Activated naive CD4-positive, alpha-beta T cell treated with anti-CD3 and anti-CD28 coated beads for 36 hours (primary cell): ENCODE measurements at regions not wholly inside any gene's neighbourhood (a gene's known extent, or its start where the extent isn't known, plus 50 kb on each side); places are given as distances from the start of the nearest gene placed in this dataset.

Experiments used
- CTCF ChIA-PET: fragments of 350-600 bp; sonication (Branson Sonifier 250); formaldehyde crosslinking; loops from one replicate; lab custom pipeline; 2021; ENCODE audit warnings: antibody characterized with exemption; lab: Charles Lee
- DNase-seq: peaks from one replicate; pipeline ENCODE4 v3.0.0-alpha.2; 2020
- H3K27ac Mint-ChIP-seq: one replicate; pipeline ENCODE4 v1.8.0; 2021; ENCODE audit warnings: mild to moderate bottlenecking, mixed read lengths
- H3K27me3 Mint-ChIP-seq: one replicate; pipeline ENCODE4 v1.8.0; 2021; ENCODE audit warnings: low read depth, mixed read lengths
- H3K36me3 Mint-ChIP-seq: one replicate; pipeline ENCODE4 v1.8.0; 2021; ENCODE audit warnings: low read depth, mixed read lengths
- H3K4me1 Mint-ChIP-seq: one replicate; pipeline ENCODE4 v1.8.0; 2021; ENCODE audit warnings: low read depth, mixed read lengths
- H3K4me3 Mint-ChIP-seq: one replicate; pipeline ENCODE4 v1.8.0; 2021; ENCODE audit warnings: mild to moderate bottlenecking, moderate library complexity, mixed read lengths
- H3K9me3 Mint-ChIP-seq: one replicate; pipeline ENCODE4 v1.8.0; 2021; ENCODE audit warnings: mixed read lengths
- intact Hi-C: fragments of 100-400 bp; cut with micrococcal nuclease; formaldehyde crosslinking; loops from one replicate; pipeline ENCODE4 v1.15.1; 2023

DNA sequence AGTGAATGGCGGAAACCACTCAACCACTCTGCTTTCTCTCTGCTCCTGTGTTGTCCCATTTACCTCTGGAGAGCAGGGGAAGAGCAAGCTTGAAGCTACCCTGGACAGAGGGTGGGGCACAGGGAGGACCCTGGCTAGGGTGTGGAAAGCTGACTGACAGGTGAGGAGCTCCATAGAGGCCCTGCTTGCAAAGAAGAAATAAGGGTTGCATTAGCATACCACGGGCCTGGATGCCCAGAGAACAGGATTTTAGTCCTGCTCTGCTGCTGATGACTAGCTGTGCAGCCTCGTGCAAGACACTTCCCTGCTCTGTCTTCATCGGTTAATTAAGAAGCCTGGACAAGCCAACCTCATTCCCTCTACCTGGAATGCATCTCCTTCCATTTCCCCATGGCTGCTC, 135.0 kb downstream of the BUD13 start:
- DNase-seq: no peak
- H3K4me1 Mint-ChIP-seq: no peaks in the 10 kb centered on the region

GRCh38 chr11:116636341-116636929, 136.4 kb downstream of the BUD13 start:
- CTCF ChIA-PET: no interaction called here
- no peak overlapping the region for H3K27ac Mint-ChIP-seq
- intact Hi-C loops: no loop called here
- peaks cover 2% of the 10 kb centered on the region for H3K27me3 Mint-ChIP-seq
- no peaks in the 10 kb centered on the region for H3K9me3 Mint-ChIP-seq
- H3K4me1 Mint-ChIP-seq: no peaks in the 10 kb centered on the region
- no peak for DNase-seq
- H3K36me3 Mint-ChIP-seq: no peaks in the 10 kb centered on the region
- H3K4me3 Mint-ChIP-seq: no peak overlapping the region

More for the DNA sequence above, 135.0 kb downstream of the BUD13 start:
- Mint-ChIP-seq H3K27ac (no peak overlapping the region), H3K4me3 (no peak overlapping the region), H3K36me3 (no peaks in the 10 kb centered on the region), H3K27me3 (peaks cover 2% of the 10 kb centered on the region), H3K9me3 (no peaks in the 10 kb centered on the region)
- CTCF ChIA-PET: no interaction called here
- intact Hi-C loops: no loop called here

- intact Hi-C loops: no loop called here
These were observed 141.6 kb downstream of the BUD13 start for GRCh38 chr11:116631201-116631600.

DNA sequence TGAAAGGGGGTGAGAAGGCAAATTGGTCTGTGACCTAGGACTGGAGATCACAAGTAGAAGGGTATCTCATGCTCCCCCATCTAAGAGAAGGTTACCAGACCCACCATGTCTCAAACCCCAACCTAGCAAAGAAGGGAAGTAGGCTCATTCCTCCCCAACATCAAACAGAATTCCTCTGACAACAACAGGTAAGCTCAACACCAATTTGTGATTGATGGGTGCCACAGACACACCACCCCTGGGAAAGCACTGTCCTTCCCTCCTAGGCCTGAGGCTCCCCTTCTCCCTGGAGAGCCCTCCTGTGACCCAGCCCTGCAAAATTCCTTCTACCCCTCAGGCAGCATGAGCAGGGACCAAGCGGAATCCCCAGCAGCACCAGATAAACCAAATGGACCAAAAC, 154.3 kb downstream of the BUD13 start:
- H3K36me3 Mint-ChIP-seq: no peaks in the 10 kb centered on the region
- intact Hi-C loops: no loop called here
- no peaks in the 10 kb centered on the region for H3K4me1 Mint-ChIP-seq
- H3K27ac Mint-ChIP-seq: no peak overlapping the region
- no peak overlapping the region for H3K4me3 Mint-ChIP-seq
- DNase-seq: no peak
- CTCF ChIA-PET: no interaction called here
- H3K27me3 Mint-ChIP-seq: peaks cover 13% of the 10 kb centered on the region
- H3K9me3 Mint-ChIP-seq: no peaks in the 10 kb centered on the region

More at GRCh38 chr11:116631201-116631600, 141.6 kb downstream of the BUD13 start:
- Mint-ChIP-seq H3K4me3 (no peak overlapping the region), H3K36me3 (no peaks in the 10 kb centered on the region), H3K9me3 (peaks cover 5% of the 10 kb centered on the region), H3K4me1 (no peaks in the 10 kb centered on the region), H3K27me3 (peaks cover 2% of the 10 kb centered on the region), H3K27ac (no peak overlapping the region)
- CTCF ChIA-PET: interaction anchor here (1.1 kb wide), 1 partner anchor 10 kb away, joined by 3 read pairs; no protein-coding TSS in a partner anchor
- DNase-seq: no peak

- Mint-ChIP-seq H3K27me3 (peaks cover 5% of the 10 kb centered on the region), H3K4me1 (no peaks in the 10 kb centered on the region), H3K36me3 (no peaks in the 10 kb centered on the region), H3K27ac (no peak overlapping the region), H3K9me3 (no peaks in the 10 kb centered on the region), H3K4me3 (no peak overlapping the region)
- DNase-seq: no peak
- CTCF ChIA-PET: no interaction called here
- intact Hi-C loops: no loop called here
These were observed 157.4 kb downstream of the BUD13 start for GRCh38 chr11:116615211-116615865.

DNA sequence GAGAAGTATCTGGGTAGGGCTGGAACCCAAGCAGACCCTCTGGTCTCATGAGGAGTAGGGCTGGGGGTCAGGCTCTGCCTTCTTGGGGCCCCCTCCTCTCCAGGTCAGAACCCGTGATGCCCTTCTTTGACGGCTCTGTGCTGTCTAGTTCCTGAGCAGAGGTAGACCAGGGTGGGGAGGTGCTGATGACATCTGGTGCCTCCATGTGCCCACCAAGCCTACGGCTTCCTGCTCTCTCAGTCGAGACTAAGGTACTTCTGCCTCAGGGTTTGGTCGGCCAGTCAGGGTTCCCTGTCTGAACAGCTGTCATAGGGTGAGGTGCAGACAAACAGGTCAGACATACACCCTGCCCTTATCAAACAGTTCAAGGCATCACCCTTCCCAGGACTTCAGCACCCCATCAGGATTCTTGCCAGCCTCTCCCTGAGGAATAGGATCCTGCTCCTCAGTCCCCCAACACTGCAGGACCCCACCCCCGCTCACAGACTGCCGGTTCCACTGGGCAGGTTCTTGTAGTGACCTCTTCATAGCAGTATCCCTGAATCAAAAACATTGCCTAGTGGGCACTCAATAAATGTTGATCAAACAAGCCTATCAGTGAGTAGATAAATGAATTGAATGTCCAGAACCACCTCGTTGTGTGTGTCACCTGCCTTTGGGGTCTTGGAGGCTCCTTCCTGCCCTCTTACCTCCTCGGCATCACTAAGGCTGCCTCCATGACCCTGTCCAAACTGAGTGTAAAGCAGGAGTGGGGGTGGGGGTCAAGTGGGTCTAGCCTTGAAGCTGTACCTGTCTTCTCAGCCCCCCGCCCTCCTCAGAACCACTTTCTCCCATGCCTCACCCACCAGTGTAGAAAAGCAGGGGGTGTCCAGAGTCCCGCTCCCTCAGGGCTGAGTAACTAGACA, 158.2 kb downstream of the BUD13 start:
- Mint-ChIP-seq H3K4me1 (no peaks in the 10 kb centered on the region), H3K36me3 (no peaks in the 10 kb centered on the region), H3K27ac (no peak overlapping the region), H3K4me3 (no peak overlapping the region), H3K27me3 (peaks cover 4% of the 10 kb centered on the region), H3K9me3 (no peaks in the 10 kb centered on the region)
- CTCF ChIA-PET: no interaction called here
- DNase-seq: no peak
- intact Hi-C loops: no loop called here

GRCh38 chr11:116613206-116613875, 159.4 kb downstream of the BUD13 start:
- Mint-ChIP-seq H3K9me3 (no peaks in the 10 kb centered on the region), H3K4me3 (no peak overlapping the region), H3K4me1 (no peaks in the 10 kb centered on the region), H3K27ac (no peak overlapping the region), H3K36me3 (no peaks in the 10 kb centered on the region), H3K27me3 (peaks cover 8% of the 10 kb centered on the region)
- no peak for DNase-seq
- CTCF ChIA-PET: no interaction called here
- intact Hi-C loops: no loop called here

- Mint-ChIP-seq H3K27me3 (peaks cover 8% of the 10 kb centered on the region), H3K27ac (no peak overlapping the region), H3K36me3 (no peaks in the 10 kb centered on the region), H3K9me3 (no peaks in the 10 kb centered on the region), H3K4me3 (no peak overlapping the region), H3K4me1 (no peaks in the 10 kb centered on the region)
- CTCF ChIA-PET: no interaction called here
- DNase-seq: no peak
- intact Hi-C loops: no loop called here
These were observed 160.7 kb downstream of the BUD13 start for GRCh38 chr11:116611998-116612620.

DNA sequence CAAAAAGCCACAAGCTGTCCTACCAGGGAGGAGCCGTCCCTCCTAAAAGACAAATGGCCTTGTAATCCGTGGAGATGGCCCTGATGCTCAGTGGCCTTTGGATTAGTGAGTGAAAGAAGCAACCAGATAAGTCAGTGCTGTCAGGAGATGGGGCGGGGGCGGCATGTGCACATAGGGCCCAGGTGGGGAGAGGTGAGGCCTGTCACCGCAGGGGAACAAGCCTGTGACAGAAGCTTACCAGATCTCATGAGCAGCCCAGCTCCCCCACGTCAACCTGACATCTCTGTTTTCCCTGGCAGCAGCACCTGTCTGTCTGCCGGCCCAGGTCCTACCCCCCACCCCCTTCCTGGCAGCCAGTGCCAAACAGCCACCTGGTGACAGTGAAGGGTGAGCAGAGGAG, 162.6 kb downstream of the BUD13 start:
- CTCF ChIA-PET: interaction anchor here (0.6 kb wide), 1 partner anchor 145 kb away, joined by 3 read pairs; no protein-coding TSS in a partner anchor
- Mint-ChIP-seq H3K36me3 (no peaks in the 10 kb centered on the region), H3K9me3 (no peaks in the 10 kb centered on the region), H3K4me1 (no peaks in the 10 kb centered on the region), H3K27ac (no peak overlapping the region), H3K27me3 (peaks cover 14% of the 10 kb centered on the region), H3K4me3 (no peak overlapping the region)
- intact Hi-C loops: no loop called here
- no peak for DNase-seq

- no peak for DNase-seq
- Mint-ChIP-seq H3K36me3 (no peaks in the 10 kb centered on the region), H3K27me3 (peaks cover 11% of the 10 kb centered on the region), H3K27ac (no peak overlapping the region), H3K4me3 (no peak overlapping the region), H3K9me3 (no peaks in the 10 kb centered on the region), H3K4me1 (no peaks in the 10 kb centered on the region)
- CTCF ChIA-PET: no interaction called here
- intact Hi-C loops: no loop called here
These were observed 165.8 kb downstream of the BUD13 start for GRCh38 chr11:116607027-116607426.

- intact Hi-C loops: no loop called here
- H3K27ac Mint-ChIP-seq: no peak overlapping the region
- no peak overlapping the region for H3K4me3 Mint-ChIP-seq
- H3K9me3 Mint-ChIP-seq: no peaks in the 10 kb centered on the region
- CTCF ChIA-PET: interaction anchor here (0.6 kb wide), 1 partner anchor 94 kb away, joined by 4 read pairs; no protein-coding TSS in a partner anchor
- DNase-seq: peak; percentile 75
- peaks cover 11% of the 10 kb centered on the region for H3K27me3 Mint-ChIP-seq
- H3K4me1 Mint-ChIP-seq: no peaks in the 10 kb centered on the region
- no peaks in the 10 kb centered on the region for H3K36me3 Mint-ChIP-seq
These were observed 167.0 kb downstream of the BUD13 start for GRCh38 chr11:116605543-116606459.
